CD4-positive, alpha-beta T cell treated with Interleukin-17A for 4 hours (primary cell): ENCODE measurements at regions not wholly inside any gene's neighbourhood (a gene's known extent, or its start where the extent isn't known, plus 50 kb on each side); places are given as distances from the start of the nearest gene placed in this dataset.
"Not testable (repeated sequence)": the region's sequence is repeated elsewhere in the genome, so short reads cannot be mapped to it uniquely, and the experiment has no call there.

Experiments
- DNase-seq: peaks from one replicate; pipeline ENCODE4 v3.0.0-alpha.2; 2020; ENCODE audit warnings: mixed read lengths

GRCh38 chr18:43893001-43893637 lies 615.8 kb upstream of the SYT4 start:
- no peak for DNase-seq

- no peak for DNase-seq
Observed at GRCh38 chr18:43904209-43904837, 627.0 kb upstream of the SYT4 start.

GRCh38 chr18:43914018-43914417 lies 636.7 kb upstream of the SYT4 start:
- DNase-seq, result no peak

GRCh38 chr18:43916984-43917383 lies 639.7 kb upstream of the SYT4 start:
- DNase-seq, result no peak

GRCh38 chr18:43917520-43917919 lies 640.2 kb upstream of the SYT4 start:
- no peak for DNase-seq

- DNase-seq, result no peak
Observed at GRCh38 chr18:43919551-43919950, 642.3 kb upstream of the SYT4 start.

- no peak for DNase-seq
Observed at GRCh38 chr18:43931439-43931838, 654.1 kb upstream of the SYT4 start.

- DNase-seq, result no peak
Observed at GRCh38 chr18:43932140-43932539, 654.9 kb upstream of the SYT4 start.

- no peak for DNase-seq
Observed at GRCh38 chr18:43933177-43933576, 655.9 kb upstream of the SYT4 start.

- no peak for DNase-seq
Observed at GRCh38 chr18:43934322-43934721, 657.0 kb upstream of the SYT4 start.

GRCh38 chr18:43934781-43935471 lies 657.6 kb upstream of the SYT4 start:
- no peak for DNase-seq

- DNase-seq, result no peak
Observed at GRCh38 chr18:43936176-43936575, 658.9 kb upstream of the SYT4 start.

- DNase-seq, result no peak
Observed at GRCh38 chr18:43949291-43949690, 672.0 kb upstream of the SYT4 start.

- DNase-seq, result no peak
Observed at GRCh38 chr18:43950062-43950461, 672.8 kb upstream of the SYT4 start.

GRCh38 chr18:43952398-43952797 lies 675.1 kb upstream of the SYT4 start:
- no peak for DNase-seq

GRCh38 chr18:43961722-43962121 lies 684.4 kb upstream of the SYT4 start:
- no peak for DNase-seq

GRCh38 chr18:43964666-43965065 lies 687.4 kb upstream of the SYT4 start:
- DNase-seq, result no peak

GRCh38 chr18:43965691-43966090 lies 688.4 kb upstream of the SYT4 start:
- DNase-seq, result no peak

- no peak for DNase-seq
Observed at GRCh38 chr18:43970656-43971055, 693.4 kb upstream of the SYT4 start.

- no peak for DNase-seq
Observed at GRCh38 chr18:43978174-43978573, 700.9 kb upstream of the SYT4 start.

GRCh38 chr18:43982582-43982981 lies 698.1 kb upstream of the SETBP1 start:
- no peak for DNase-seq

GRCh38 chr18:43987061-43987460 lies 693.6 kb upstream of the SETBP1 start:
- not testable (repeated sequence) for DNase-seq

GRCh38 chr18:43992741-43993140 lies 687.9 kb upstream of the SETBP1 start:
- DNase-seq, result no peak

- no peak for DNase-seq
Observed at GRCh38 chr18:43994381-43994780, 686.3 kb upstream of the SETBP1 start.
